AG09309 (cell line): ENCODE measurements at regions not wholly inside any gene's neighbourhood (a gene's known extent, or its start where the extent isn't known, plus 50 kb on each side); places are given as distances from the start of the nearest gene placed in this dataset.

ENCODE experiments used
- DNase-seq: peaks from one replicate; pipeline ENCODE4 v3.0.0-alpha.2; 2010; ENCODE audit warnings: low read depth
- H3K4me3 ChIP-seq: 2 replicates; pipeline ENCODE4 v1.5.1; 2011; ENCODE audit warnings: mild to moderate bottlenecking, low read depth, low read length, moderate library complexity; ENCODE audit not compliant: control insufficient read depth
- CTCF ChIP-seq: IDR thresholded peaks from 2 replicates; pipeline ENCODE4 v1.5.1; 2011; ENCODE audit warnings: mild to moderate bottlenecking, low read depth, low read length, inconsistent platforms; ENCODE audit not compliant: insufficient read depth, control insufficient read depth; ENCODE audit errors: missing control alignments

DNA sequence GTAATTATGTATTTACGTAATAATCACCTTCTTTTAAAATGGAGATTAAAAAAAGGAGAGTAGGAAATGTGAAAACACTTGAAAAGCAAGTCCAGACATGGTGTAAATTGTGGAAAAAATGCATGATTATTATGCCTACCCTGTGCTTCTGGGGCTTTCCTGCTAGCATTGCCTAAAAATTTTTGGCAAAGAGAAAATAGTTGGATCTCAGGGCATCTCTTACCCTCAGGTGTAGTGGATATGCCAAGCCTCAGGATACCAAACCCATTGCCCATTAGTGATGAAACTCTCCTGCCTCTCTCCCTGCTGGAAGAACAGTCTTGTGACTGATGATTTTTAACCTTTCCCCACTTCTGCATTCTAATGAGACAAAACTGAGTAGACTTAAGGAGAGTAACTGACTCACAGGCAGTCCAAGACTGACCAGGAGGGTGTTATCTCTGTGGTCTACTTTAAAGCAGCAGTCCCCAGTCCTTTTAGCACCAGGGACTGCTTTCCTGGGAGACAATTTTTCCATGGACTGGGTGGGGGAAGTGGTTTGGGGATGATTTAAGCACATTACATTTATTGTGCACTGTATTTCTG is 174.6 kb downstream of the ZNF330 start:
- no peak overlapping the region for H3K4me3 ChIP-seq
- TF ChIP-seq CTCF, result no peak
- no peak for DNase-seq

DNA sequence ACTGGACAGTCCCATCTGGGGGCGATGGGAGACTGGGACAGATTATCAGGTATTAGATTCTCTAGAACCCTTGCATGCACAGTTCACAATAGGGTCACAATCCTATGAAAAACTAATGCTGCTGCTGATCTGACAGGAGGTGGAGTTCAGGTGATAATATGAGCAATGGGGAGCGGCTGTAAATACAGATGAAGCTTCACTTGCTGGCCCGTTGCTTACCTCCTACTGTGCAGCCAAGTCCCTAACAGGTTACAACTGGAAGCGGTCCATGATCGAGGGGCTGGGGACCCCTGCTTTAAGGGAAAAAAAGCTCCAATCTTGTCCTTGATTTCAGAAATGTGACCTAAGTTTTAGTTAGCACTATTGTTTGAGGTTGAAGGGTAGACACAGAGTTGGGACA is 175.2 kb downstream of the ZNF330 start:
- no peak for TF ChIP-seq CTCF
- no peak overlapping the region for H3K4me3 ChIP-seq
- no peak for DNase-seq

GRCh38 chr4:141402712-141403111 is 182.0 kb downstream of the ZNF330 start:
- no peak for TF ChIP-seq CTCF
- no peak for DNase-seq
- no peak overlapping the region for H3K4me3 ChIP-seq

DNA sequence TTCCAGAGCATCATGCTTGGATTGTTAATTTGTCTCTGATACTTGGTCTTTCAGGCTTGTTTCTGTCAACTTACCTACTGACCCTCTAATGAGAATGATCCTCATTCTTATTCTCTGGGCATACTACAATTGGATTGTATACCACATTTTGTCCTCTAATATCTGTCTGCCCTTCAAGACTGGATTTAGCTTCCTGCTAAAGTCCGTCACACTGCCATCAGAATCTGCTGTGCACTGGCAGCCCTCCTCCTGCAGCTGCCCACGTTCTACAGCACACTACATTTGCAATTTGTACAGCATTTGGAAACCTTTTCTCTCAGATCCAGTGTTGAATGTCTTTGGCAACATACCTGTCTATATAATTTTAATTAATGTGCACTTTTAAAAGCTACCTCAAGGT is 183.1 kb downstream of the ZNF330 start:
- no peak for DNase-seq
- no peak for TF ChIP-seq CTCF

GRCh38 chr4:141406237-141406636 is 185.5 kb downstream of the ZNF330 start:
- no peak for TF ChIP-seq CTCF
- no peak overlapping the region for H3K4me3 ChIP-seq
- no peak for DNase-seq

More for the DNA sequence above, 183.1 kb downstream of the ZNF330 start:
- no peak overlapping the region for H3K4me3 ChIP-seq

DNA sequence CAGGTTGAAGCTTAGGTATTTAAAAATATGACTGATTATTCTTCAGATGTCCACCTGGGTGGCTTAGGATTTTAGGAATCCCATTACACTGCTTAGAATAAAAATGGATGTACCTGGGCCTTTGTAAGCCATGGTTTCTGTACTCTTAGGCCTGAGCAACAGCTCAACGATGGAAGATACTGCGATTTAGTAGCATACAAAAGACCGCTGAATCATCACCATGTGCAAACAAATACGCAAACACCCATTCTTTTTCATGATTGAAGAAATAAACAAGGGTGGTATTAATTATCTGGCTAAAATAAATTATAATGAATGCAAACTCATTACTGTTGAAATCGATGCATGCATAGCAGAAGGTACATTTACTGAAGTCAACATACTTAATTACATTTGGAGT is 188.9 kb downstream of the ZNF330 start:
- DNase-seq, result no peak
- no peak overlapping the region for H3K4me3 ChIP-seq
- no peak for TF ChIP-seq CTCF

- TF ChIP-seq CTCF, result no peak
- peak; percentile 25 for DNase-seq
- H3K4me3 ChIP-seq, result no peak overlapping the region
Observed at GRCh38 chr4:141410839-141411238, 190.1 kb downstream of the ZNF330 start.
